K562 (cell line): ENCODE measurements at regions not wholly inside any gene's neighbourhood (a gene's known extent, or its start where the extent isn't known, plus 50 kb on each side); places are given as distances from the start of the nearest gene placed in this dataset.

ENCODE experiments used
- ATAC-seq: fragments of 200-7000 bp; cut with Tn5 transposase; 3 replicates; pipeline ENCODE4 v1.9.1; 2020; ENCODE audit warnings: moderate library complexity
- BruUV-seq: library from RNA; stranded (reverse); fragments of 400-500 nt; replicated peaks from 2 replicates; lab custom pipeline; 2021; lab: Mats Ljungman, UMichigan
- CTCF ChIA-PET: fragments of 300-600 bp; formaldehyde crosslinking; extraction: SDS; loops from one replicate; lab custom pipeline; 2021; ENCODE audit warnings: low intra/inter-chr PET ratio; lab: Yijun Ruan, JAX
- POLR2A ChIA-PET: fragments of 300-600, 350-650 bp; sonication (Branson Sonifier 250); formaldehyde crosslinking; extraction: SDS; loops from one replicate; lab custom pipeline; 2021; ENCODE audit warnings: antibody characterized with exemption, inconsistent platforms; lab: Yijun Ruan, JAX
- DNase-seq, 4 experiments: peaks; one replicate each; pipeline versions ENCODE4 v3.0.0 to v3.0.0-alpha.2; 2011 to 2018; ENCODE audit warnings: low spot score in 3 of 4, mixed read lengths in 3 of 4; ENCODE audit errors: extremely low read depth in 1 of 4
- FAIRE-seq: peaks from 2 replicates; lab custom pipeline; 2011; peaks lifted over from hg19 to GRCh38; lab: Jason Lieb, UNC
- H2AFZ ChIP-seq: 2 replicates; pipeline ENCODE4 v1.6.0; 2011; ENCODE audit warnings: low read depth, low read length, control low read depth, inconsistent platforms
- H3K27ac ChIP-seq: fragments of 200-600 bp; 3 replicates; pipeline ENCODE4 v1.8.0; 2011; ENCODE audit warnings: low read depth, mild to moderate bottlenecking, control low read depth, inconsistent platforms, low read length, moderate library complexity, mixed read lengths; ENCODE audit errors: extremely low read depth
- H3K27me3 ChIP-seq, 2 experiments: fragments of 300-600 bp in 1 of 2; 2 replicates in 1 of 2; 3 replicates in 1 of 2; pipeline versions ENCODE4 v1.6.0 to v1.8.0; 2011; ENCODE audit warnings: inconsistent platforms in 2 of 2, low read length in 2 of 2, mild to moderate bottlenecking in 1 of 2, mixed read lengths in 1 of 2, moderate library complexity in 1 of 2; ENCODE audit not compliant: control insufficient read depth in 2 of 2, insufficient read depth in 2 of 2
- H3K36me3 ChIP-seq: fragments of 300-600 bp; 3 replicates; pipeline ENCODE4 v1.8.0; 2011; ENCODE audit warnings: mild to moderate bottlenecking, low read length, inconsistent platforms; ENCODE audit not compliant: control insufficient read depth, insufficient read depth
- H3K4me1 ChIP-seq, 2 experiments: fragments of 200-600 bp in 1 of 2; replicated peaks in 1 of 2; 2 replicates in 1 of 2; 3 replicates in 1 of 2; pipeline versions ENCODE4 v1.5.1 to v1.8.0; 2011; ENCODE audit warnings: inconsistent platforms in 2 of 2, low read length in 2 of 2, mild to moderate bottlenecking in 1 of 2, mixed read lengths in 1 of 2, moderate library complexity in 1 of 2; ENCODE audit not compliant: control insufficient read depth in 2 of 2, insufficient read depth in 2 of 2
- H3K4me2 ChIP-seq: 2 replicates; pipeline ENCODE4 v1.6.1; 2011; ENCODE audit warnings: low read length, control low read depth, inconsistent platforms, mixed read lengths; ENCODE audit not compliant: insufficient read depth
- H3K4me3 ChIP-seq: fragments of 200-600 bp; sonication (generic), shearing (Covaris generic); 2 replicates; pipeline ENCODE4 v1.5.1; 2016; ENCODE audit warnings: control low read depth, inconsistent platforms
- H3K79me2 ChIP-seq: fragments of 200-600 bp; 3 replicates; pipeline ENCODE4 v1.8.0; 2011; ENCODE audit warnings: low read length, inconsistent platforms; ENCODE audit not compliant: control insufficient read depth, insufficient read depth
- H3K9ac ChIP-seq, 2 experiments: 2 replicates each; pipeline versions ENCODE4 v1.6.0 to v1.6.1; 2011; ENCODE audit warnings: low read depth in 2 of 2, low read length in 2 of 2, control low read depth in 1 of 2, inconsistent platforms in 1 of 2, mild to moderate bottlenecking in 1 of 2, mixed read lengths in 1 of 2; ENCODE audit not compliant: insufficient read depth in 1 of 2
- H3K9me1 ChIP-seq: one replicate; pipeline ENCODE4 v1.6.0; 2011; ENCODE audit warnings: inconsistent platforms, mild to moderate bottlenecking, low read length, moderate library complexity; ENCODE audit not compliant: control insufficient read depth, insufficient read depth
- H3K9me3 ChIP-seq: replicated peaks from 2 replicates; pipeline ENCODE4 v1.5.1; 2011; ENCODE audit warnings: low read depth, low read length, inconsistent platforms; ENCODE audit not compliant: control insufficient read depth, insufficient read depth
- H4K20me1 ChIP-seq: replicated peaks from 2 replicates; pipeline ENCODE4 v1.6.1; 2011; ENCODE audit warnings: low read length, inconsistent platforms, mixed read lengths; ENCODE audit not compliant: control insufficient read depth, insufficient read depth
- ELF1 ChIP-seq: fragments of 200-800 bp; sonication (Bioruptor generic); IDR thresholded peaks from 2 replicates; pipeline ENCODE4 v1.6.1; 2016; ENCODE audit warnings: missing genetic modification characterization, missing compliant biosample characterization
- FIP1L1 ChIP-seq: fragments of 200-400 bp; formaldehyde crosslinking; IDR thresholded peaks from 2 replicates; pipeline ENCODE4 v1.6.1; 2018; ENCODE audit warnings: mild to moderate bottlenecking, low read depth, low read length; ENCODE audit not compliant: poor library complexity, severe bottlenecking
- KDM1A ChIP-seq, 2 experiments: fragments of 450-650 bp; IDR thresholded peaks; 2 replicates each; pipeline ENCODE4 v1.6.1; 2016; ENCODE audit warnings: mild to moderate bottlenecking in 2 of 2
- LARP7 ChIP-seq: fragments of 450-650 bp; IDR thresholded peaks from 2 replicates; pipeline ENCODE4 v1.6.1; 2016
- MCM7 ChIP-seq, 2 experiments: fragments of 450-650 bp; IDR thresholded peaks; 2 replicates each; pipeline ENCODE4 v1.6.1; 2016 to 2018
- NCOA2 ChIP-seq, 2 experiments: fragments of 450-650 bp; IDR thresholded peaks; 2 replicates each; pipeline ENCODE4 v1.6.1; 2018; ENCODE audit warnings: mild to moderate bottlenecking in 2 of 2, moderate library complexity in 1 of 2; ENCODE audit not compliant: partially characterized antibody in 2 of 2
- NR2C2 ChIP-seq, 2 experiments: fragments of 200-800 bp in 1 of 2; sonication (Bioruptor generic) in 1 of 2; sonication (generic) in 1 of 2; formaldehyde crosslinking in 1 of 2; IDR thresholded peaks; 2 replicates each; pipeline versions ENCODE4 v1.6.1 to v1.8.0; 2016 to 2022; ENCODE audit warnings: mild to moderate bottlenecking in 1 of 2, missing compliant biosample characterization in 1 of 2, missing genetic modification characterization in 1 of 2, missing genetic modification reagents in 1 of 2
- POLR2AphosphoS2 ChIP-seq: IDR thresholded peaks from 2 replicates; pipeline ENCODE4 v1.6.1; 2012; ENCODE audit warnings: low read length, improper control_type of control experiment
- PYGO2 ChIP-seq: fragments of 450-650 bp; IDR thresholded peaks from 2 replicates; pipeline ENCODE4 v1.6.1; 2016; ENCODE audit warnings: mild to moderate bottlenecking, missing genetic modification characterization, moderate library complexity, missing compliant biosample characterization
- SAFB2 ChIP-seq: fragments of 200-400 bp; formaldehyde crosslinking; IDR thresholded peaks from 2 replicates; pipeline ENCODE4 v1.6.1; 2018; ENCODE audit warnings: borderline replicate concordance, low read length, low read depth, moderate library complexity; ENCODE audit not compliant: severe bottlenecking
- SMAD2 ChIP-seq: fragments of 150-350 bp; IDR thresholded peaks from 2 replicates; pipeline ENCODE4 v1.6.1; 2014; ENCODE audit warnings: low read depth, mild to moderate bottlenecking, low read length
- SRSF7 ChIP-seq: fragments of 200-400 bp; formaldehyde crosslinking; optimal IDR thresholded peaks from 2 replicates; pipeline ENCODE3; 2017; ENCODE audit warnings: mild to moderate bottlenecking, low read depth, low read length
- U2AF1 ChIP-seq: fragments of 200-400 bp; formaldehyde crosslinking; optimal IDR thresholded peaks from 2 replicates; pipeline ENCODE3; 2017; ENCODE audit warnings: mild to moderate bottlenecking, low read depth, low read length, moderate library complexity
- ZEB2 ChIP-seq: fragments of 450-650 bp; IDR thresholded peaks from 2 replicates; pipeline ENCODE4 v1.6.1; 2016
- ZFPM2 ChIP-seq: fragments of 250-450 bp; sonication (Bioruptor Pico); IDR thresholded peaks from 2 replicates; pipeline ENCODE4 v1.5.1; 2022; ENCODE audit warnings: mild to moderate bottlenecking
- ZNF280B ChIP-seq: fragments of 250-450 bp; sonication (Bioruptor Pico); IDR thresholded peaks from 2 replicates; pipeline ENCODE4 v1.5.1; 2021; ENCODE audit warnings: mild to moderate bottlenecking
- WGBS: fragments of 100-300 bp; shearing (Covaris generic); methylation state at CpG from one replicate; pipeline ENCODE4 v1.1.6; 2016; ENCODE audit warnings: low coverage, mixed read lengths; ENCODE audit not compliant: insufficient coverage; ENCODE audit errors: missing lambda C conversion rate; 5-methylcytosine and 5-hydroxymethylcytosine counted together
- in situ Hi-C: fragments of 300-500 bp; cut with MboI; formaldehyde crosslinking; loops from 4 replicates; pipeline ENCODE4 v1.15.0; 2018; ENCODE audit warnings: inconsistent platforms, mixed read lengths
- intact Hi-C: fragments of 100-400 bp; cut with micrococcal nuclease; formaldehyde crosslinking; loops from 2 replicates; pipeline ENCODE4 v1.14.2; 2022
- TF ChIP-seq, protein P1 (sequence below): fragments of 150-350 bp; IDR thresholded peaks from 2 replicates; pipeline ENCODE4 v1.6.1; 2014; ENCODE audit warnings: low read depth, mild to moderate bottlenecking, low read length, borderline replicate concordance

DNA sequence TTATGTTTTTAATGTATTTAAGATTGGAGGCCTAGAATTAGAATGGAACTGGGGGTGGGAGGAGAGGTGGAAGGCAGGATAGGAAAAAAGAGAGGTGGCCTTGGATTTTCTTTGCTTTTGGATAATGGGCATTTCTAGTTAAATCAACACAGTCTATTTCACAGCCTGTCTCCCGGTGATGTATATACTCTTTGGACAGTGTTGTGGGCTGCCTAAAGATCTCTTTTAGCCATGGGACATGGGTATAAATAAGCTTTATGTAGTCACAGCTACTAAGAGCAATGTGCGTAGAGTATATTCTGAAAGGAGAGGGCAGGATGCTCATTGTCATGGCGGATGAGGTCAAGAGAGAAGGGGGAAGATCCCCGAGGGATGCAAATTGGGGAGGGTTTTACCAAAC is 1084.4 kb upstream of the RBFOX1 start:
- H3K27me3 ChIP-seq = no peaks in the 10 kb centered on the region
- H2AFZ ChIP-seq = no peak overlapping the region
- no peaks in the 10 kb centered on the region for H3K36me3 ChIP-seq
- no peaks in the 10 kb centered on the region for H3K79me2 ChIP-seq
- WGBS = 0% methylated on average over 4 of the region's 4 CpGs
- FAIRE-seq = no peak
- no peak for DNase-seq
- no peak overlapping the region for H3K4me2 ChIP-seq
- POLR2A ChIA-PET = no interaction called here
- H3K27ac ChIP-seq = no peak overlapping the region
- H3K9me1 ChIP-seq = no peaks in the 10 kb centered on the region
- no peaks in the 10 kb centered on the region for H3K4me1 ChIP-seq
- no peak for ATAC-seq
- TF ChIP-seq NR2C2 (CRISPR knock-in tag; IDR thresholded peaks at IDR 0.05) (no peak), NR2C2 (tag; IDR thresholded peaks at IDR 0.05) (no peak), ZNF280B (CRISPR knock-in tag) (no peak), SRSF7 (no peak), LARP7 (no peak), MCM7 (IDR thresholded peaks at IDR 0.05) (no peak), ZFPM2 (no peak), KDM1A (IDR thresholded peaks at IDR 0.05) (no peak), NCOA2 (IDR thresholded peaks at IDR 0.05; ENCODE audit: partially characterized antibody in 2 of 2) (no peak), FIP1L1 (no peak), ELF1 (tag) (no peak), ZEB2 (no peak), PYGO2 (tag) (no peak), U2AF1 (no peak), SAFB2 (no peak), SMAD2 (no peak), POLR2AphosphoS2 (no peak)
- TF ChIP-seq, protein P1, sequence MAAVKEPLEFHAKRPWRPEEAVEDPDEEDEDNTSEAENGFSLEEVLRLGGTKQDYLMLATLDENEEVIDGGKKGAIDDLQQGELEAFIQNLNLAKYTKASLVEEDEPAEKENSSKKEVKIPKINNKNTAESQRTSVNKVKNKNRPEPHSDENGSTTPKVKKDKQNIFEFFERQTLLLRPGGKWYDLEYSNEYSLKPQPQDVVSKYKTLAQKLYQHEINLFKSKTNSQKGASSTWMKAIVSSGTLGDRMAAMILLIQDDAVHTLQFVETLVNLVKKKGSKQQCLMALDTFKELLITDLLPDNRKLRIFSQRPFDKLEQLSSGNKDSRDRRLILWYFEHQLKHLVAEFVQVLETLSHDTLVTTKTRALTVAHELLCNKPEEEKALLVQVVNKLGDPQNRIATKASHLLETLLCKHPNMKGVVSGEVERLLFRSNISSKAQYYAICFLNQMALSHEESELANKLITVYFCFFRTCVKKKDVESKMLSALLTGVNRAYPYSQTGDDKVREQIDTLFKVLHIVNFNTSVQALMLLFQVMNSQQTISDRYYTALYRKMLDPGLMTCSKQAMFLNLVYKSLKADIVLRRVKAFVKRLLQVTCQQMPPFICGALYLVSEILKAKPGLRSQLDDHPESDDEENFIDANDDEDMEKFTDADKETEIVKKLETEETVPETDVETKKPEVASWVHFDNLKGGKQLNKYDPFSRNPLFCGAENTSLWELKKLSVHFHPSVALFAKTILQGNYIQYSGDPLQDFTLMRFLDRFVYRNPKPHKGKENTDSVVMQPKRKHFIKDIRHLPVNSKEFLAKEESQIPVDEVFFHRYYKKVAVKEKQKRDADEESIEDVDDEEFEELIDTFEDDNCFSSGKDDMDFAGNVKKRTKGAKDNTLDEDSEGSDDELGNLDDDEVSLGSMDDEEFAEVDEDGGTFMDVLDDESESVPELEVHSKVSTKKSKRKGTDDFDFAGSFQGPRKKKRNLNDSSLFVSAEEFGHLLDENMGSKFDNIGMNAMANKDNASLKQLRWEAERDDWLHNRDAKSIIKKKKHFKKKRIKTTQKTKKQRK = no peak
- TF ChIP-seq, all 486 proteins: peak for 0
- no peaks in the 10 kb centered on the region for H4K20me1 ChIP-seq
- intact Hi-C loops = no loop called here
- H3K9ac ChIP-seq = no peak overlapping the region
- no TSS peak for BruUV-seq
- no peak overlapping the region for H3K4me3 ChIP-seq
- CTCF ChIA-PET = no interaction called here
- H3K9me3 ChIP-seq = no peaks in the 10 kb centered on the region
- in situ Hi-C loops = no loop called here
